BE2C (cell line): ENCODE measurements at regions not wholly inside any gene's neighbourhood (a gene's known extent, or its start where the extent isn't known, plus 50 kb on each side); places are given as distances from the start of the nearest gene placed in this dataset.

Source experiments
- DNase-seq: peaks from one replicate; pipeline ENCODE4 v3.0.0-alpha.2; 2020
- H3K27me3 ChIP-seq: fragments of 250-450 bp; sonication (Bioruptor Pico); 2 replicates; pipeline ENCODE4 v1.5.1; 2020; ENCODE audit warnings: mild to moderate bottlenecking
- H3K36me3 ChIP-seq: fragments of 250-450 bp; sonication (Bioruptor Pico); 2 replicates; pipeline ENCODE4 v1.5.1; 2020; ENCODE audit warnings: mild to moderate bottlenecking
- H3K4me1 ChIP-seq: fragments of 250-450 bp; sonication (Bioruptor Pico); 2 replicates; pipeline ENCODE4 v1.5.1; 2020
- H3K4me3 ChIP-seq: 2 replicates; pipeline ENCODE4 v1.5.1; 2011; ENCODE audit warnings: low read depth, low read length
- H3K9me3 ChIP-seq: fragments of 250-450 bp; sonication (Bioruptor Pico); 2 replicates; pipeline ENCODE4 v1.5.1; 2020
- TF ChIP-seq, protein P1 (sequence below): IDR thresholded peaks from 2 replicates; pipeline ENCODE4 v1.5.1; 2012; ENCODE audit warnings: mild to moderate bottlenecking, low read depth, low read length

DNA sequence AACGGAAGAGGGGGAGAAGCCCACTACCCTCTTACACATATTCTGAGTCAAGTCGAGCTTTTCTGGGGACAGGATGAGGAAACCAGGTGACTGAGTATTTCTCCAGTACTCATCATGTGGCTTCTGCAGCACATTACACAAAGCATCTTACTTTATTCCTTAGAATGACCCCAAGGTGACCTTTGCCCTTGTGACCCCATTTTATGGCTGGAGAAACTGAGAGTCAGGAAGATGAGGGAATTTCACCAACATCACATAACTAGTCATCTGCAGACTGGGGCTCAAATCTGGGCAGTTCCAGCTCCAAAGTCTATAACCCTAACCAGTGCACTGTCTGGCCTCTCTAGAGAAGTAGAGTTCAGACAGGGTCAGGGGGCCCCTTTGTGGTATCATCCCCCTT, 707.0 kb downstream of the UQCRFS1 start:
- TF ChIP-seq, protein P1, sequence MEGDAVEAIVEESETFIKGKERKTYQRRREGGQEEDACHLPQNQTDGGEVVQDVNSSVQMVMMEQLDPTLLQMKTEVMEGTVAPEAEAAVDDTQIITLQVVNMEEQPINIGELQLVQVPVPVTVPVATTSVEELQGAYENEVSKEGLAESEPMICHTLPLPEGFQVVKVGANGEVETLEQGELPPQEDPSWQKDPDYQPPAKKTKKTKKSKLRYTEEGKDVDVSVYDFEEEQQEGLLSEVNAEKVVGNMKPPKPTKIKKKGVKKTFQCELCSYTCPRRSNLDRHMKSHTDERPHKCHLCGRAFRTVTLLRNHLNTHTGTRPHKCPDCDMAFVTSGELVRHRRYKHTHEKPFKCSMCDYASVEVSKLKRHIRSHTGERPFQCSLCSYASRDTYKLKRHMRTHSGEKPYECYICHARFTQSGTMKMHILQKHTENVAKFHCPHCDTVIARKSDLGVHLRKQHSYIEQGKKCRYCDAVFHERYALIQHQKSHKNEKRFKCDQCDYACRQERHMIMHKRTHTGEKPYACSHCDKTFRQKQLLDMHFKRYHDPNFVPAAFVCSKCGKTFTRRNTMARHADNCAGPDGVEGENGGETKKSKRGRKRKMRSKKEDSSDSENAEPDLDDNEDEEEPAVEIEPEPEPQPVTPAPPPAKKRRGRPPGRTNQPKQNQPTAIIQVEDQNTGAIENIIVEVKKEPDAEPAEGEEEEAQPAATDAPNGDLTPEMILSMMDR: no peak
- H3K4me3 ChIP-seq: no peak overlapping the region

DNA sequence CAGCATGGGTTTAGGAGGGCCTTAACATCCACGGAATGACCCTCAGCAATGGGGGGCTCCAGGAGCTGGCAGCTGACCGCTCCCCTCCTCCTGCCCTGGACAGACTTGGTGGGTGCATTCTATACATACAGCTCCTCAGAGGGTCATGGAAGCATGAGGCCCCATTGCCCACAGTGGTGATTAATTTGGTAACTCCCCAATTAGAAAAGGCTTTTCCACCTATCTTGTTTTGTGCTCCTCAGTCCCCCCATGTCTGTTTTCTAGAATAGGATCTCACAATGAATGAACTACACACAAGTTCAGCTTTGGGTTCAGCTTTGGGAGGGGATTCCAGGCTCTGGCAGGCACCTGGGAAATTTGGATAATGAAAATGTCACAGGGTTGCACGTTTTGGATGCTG, 707.8 kb downstream of the UQCRFS1 start:
- DNase-seq: no peak

More for the DNA sequence above, 707.0 kb downstream of the UQCRFS1 start:
- DNase-seq: no peak
- no peaks in the 10 kb centered on the region; the same call in 1 of the 2 replicates for H3K9me3 ChIP-seq
- no peaks in the 10 kb centered on the region for H3K4me1 ChIP-seq
- no peaks in the 10 kb centered on the region for H3K36me3 ChIP-seq
- H3K27me3 ChIP-seq: no peaks in the 10 kb centered on the region

GRCh38 chr19:28504727-28505126, 708.2 kb downstream of the UQCRFS1 start:
- Histone ChIP-seq H3K4me3 (no peak overlapping the region), H3K27me3 (no peaks in the 10 kb centered on the region), H3K4me1 (no peaks in the 10 kb centered on the region), H3K9me3 (no peaks in the 10 kb centered on the region; the same call in none of the 2 replicates), H3K36me3 (no peaks in the 10 kb centered on the region)
- no peak for DNase-seq
- TF ChIP-seq, protein P1: no peak

More for the DNA sequence above, 707.8 kb downstream of the UQCRFS1 start:
- no peaks in the 10 kb centered on the region for H3K36me3 ChIP-seq
- TF ChIP-seq, protein P1: no peak
- no peak overlapping the region for H3K4me3 ChIP-seq
- H3K27me3 ChIP-seq: no peaks in the 10 kb centered on the region
- H3K9me3 ChIP-seq: no peaks in the 10 kb centered on the region; the same call in none of the 2 replicates
- H3K4me1 ChIP-seq: no peaks in the 10 kb centered on the region

DNA sequence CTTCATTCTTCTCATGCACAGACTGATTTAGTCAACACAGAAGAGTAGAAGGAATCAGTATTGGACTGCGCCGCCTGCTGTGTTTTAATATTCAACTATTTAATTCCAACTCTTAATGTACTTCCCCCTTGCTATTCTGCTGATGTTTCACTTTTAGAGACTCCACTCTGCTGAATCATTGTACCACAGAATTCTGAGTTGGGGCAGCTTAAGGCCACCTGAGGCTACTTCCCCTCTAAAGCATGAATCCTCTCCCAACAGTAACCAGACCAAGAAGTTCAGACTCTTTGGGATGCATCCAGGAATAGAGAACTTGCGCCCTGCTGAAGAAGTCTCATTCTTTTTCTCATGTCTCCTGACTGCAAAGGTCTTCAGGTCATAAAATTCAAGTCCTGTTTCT, 708.8 kb downstream of the UQCRFS1 start:
- Histone ChIP-seq H3K9me3 (no peaks in the 10 kb centered on the region; the same call in none of the 2 replicates), H3K36me3 (no peaks in the 10 kb centered on the region), H3K4me3 (no peak overlapping the region), H3K4me1 (no peaks in the 10 kb centered on the region), H3K27me3 (no peaks in the 10 kb centered on the region)
- DNase-seq: no peak
- TF ChIP-seq, protein P1: no peak

GRCh38 chr19:28502879-28503734, 709.8 kb downstream of the UQCRFS1 start:
- H3K9me3 ChIP-seq: no peaks in the 10 kb centered on the region; the same call in 1 of the 2 replicates
- H3K4me1 ChIP-seq: no peaks in the 10 kb centered on the region
- no peak overlapping the region for H3K4me3 ChIP-seq
- no peaks in the 10 kb centered on the region for H3K36me3 ChIP-seq
- no peak for DNase-seq
- no peaks in the 10 kb centered on the region for H3K27me3 ChIP-seq
- TF ChIP-seq, protein P1: no peak

- no peaks in the 10 kb centered on the region for H3K27me3 ChIP-seq
- no peaks in the 10 kb centered on the region for H3K4me1 ChIP-seq
- no peaks in the 10 kb centered on the region; the same call in 1 of the 2 replicates for H3K9me3 ChIP-seq
- TF ChIP-seq, protein P1: no peak
- no peak for DNase-seq
- no peak overlapping the region for H3K4me3 ChIP-seq
- no peaks in the 10 kb centered on the region for H3K36me3 ChIP-seq
These were observed 711.0 kb downstream of the UQCRFS1 start for GRCh38 chr19:28501976-28502375.
